HG03565 (cell line): ENCODE measurements at regions not wholly inside any gene's neighbourhood (a gene's known extent, or its start where the extent isn't known, plus 50 kb on each side); places are given as distances from the start of the nearest gene placed in this dataset.

Source experiments
- ATAC-seq: cut with Tn5 transposase; IDR thresholded peaks from one replicate; pipeline ENCODE4 v1.9.1; 2021; ENCODE audit warnings: mild to moderate bottlenecking, moderate library complexity; ENCODE audit not compliant: unreplicated experiment

DNA sequence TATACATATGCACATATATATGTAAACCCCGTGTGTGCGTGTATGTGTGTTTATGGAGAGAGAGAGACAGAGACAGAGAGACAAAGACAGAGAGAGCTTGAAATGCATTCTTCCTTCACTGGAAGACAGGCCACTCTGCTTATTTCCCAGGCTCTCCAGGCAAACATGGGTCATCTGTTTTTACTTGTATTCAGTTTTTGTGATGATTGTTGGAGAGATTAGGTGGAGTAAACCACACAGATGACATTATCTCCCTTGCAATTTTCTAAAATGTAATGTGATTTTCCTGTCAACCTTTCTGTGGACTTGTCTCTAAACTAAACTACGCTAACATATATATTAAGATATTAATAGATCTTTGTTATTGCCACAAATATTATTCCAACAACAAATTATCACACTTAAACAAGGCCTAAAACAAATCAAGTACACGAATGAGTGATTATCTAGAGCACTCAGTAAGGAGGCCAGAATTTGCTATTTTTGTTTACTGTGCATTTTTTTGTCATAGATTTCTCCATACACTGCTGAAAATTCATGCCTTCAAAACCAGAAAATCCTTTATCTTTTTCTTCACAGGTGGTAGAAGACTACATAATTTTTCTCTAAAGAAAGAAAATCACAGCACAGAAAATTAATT, 251.8 kb upstream of the SLIT2 start:
- no peak for ATAC-seq

DNA sequence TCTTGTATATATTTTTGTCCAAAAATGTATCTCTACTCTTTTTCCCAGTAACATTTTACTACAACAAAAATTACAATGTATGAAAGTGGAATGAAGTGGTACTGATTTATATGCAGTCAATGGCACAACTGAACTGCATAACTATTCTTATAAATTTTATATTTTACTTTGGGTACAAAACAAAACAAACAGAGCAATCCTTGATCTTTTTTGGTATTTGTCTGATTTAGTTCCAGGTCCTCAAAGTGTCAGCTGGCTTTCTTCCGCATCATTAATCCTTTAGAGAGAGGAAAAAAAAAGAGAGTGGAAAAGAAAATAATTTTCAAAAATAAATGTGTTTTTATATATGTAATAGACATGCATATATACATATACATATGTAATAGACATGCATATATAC, 252.4 kb upstream of the SLIT2 start:
- ATAC-seq = no peak

DNA sequence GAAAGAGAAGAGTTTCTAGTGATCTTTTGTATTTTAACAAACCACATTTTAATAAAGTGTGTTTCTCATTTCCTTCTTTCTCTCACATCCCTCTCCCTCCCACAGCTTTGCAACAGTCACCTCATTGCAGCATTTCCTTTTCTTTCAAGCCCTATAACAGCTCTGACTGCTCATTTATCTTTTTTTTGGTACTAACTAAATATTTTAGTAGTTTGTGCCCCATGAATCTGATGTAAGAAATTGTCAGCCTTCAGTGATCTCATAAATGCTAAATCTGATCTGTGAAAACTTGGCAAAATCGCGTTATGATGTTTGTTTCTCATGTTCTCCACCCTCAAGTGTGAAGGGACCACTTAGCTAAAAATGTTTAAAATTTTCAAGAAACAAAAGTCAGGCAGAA, 258.5 kb upstream of the SLIT2 start:
- no peak for ATAC-seq

DNA sequence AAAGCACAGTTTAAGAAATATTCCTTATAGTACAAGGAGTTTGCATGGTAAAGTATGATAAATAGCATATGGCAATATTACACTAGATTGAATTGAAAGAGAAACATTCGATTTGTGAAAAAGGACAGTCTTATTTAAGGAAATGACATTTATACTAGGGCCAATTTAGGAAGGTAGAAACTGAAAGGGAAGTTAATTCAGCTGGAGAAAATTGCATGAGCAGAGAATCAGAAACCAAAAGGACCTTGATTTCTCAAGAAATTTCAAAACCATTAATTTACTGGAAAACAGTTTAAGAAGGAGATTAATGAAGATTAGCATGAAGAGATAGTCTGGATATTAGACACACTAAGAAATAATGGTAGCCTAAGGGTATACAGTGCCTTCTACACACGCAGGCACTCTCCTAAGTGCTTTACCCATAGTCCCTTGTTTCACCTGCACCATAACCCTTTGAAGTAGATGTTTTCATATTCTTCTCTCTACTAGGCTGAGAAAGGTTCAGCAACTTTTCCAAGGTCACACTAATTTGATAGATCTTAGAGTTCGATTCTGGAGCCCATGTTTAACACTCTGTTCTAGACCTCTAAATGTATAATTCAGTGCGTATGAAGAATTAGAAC, 259.1 kb upstream of the SLIT2 start:
- ATAC-seq = no peak

DNA sequence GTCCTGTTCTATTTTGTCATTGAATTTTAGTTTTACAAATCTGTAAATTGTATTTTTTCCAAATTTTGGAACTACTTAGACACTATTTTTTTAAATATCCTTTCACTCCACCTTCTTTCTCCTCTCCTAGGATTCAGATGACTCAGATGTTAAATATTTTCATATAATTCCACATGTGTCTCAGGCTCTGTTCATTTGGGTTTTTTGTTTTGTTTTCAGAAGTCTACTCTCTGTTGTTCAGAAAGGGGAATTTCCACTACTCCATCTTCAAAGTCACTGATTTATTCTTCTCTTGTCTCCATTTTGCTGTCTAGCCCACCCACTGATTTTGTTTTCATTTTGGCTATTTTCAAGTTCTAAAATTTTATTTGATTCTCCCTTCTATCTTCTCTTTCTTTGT, 264.0 kb upstream of the SLIT2 start:
- no peak for ATAC-seq

DNA sequence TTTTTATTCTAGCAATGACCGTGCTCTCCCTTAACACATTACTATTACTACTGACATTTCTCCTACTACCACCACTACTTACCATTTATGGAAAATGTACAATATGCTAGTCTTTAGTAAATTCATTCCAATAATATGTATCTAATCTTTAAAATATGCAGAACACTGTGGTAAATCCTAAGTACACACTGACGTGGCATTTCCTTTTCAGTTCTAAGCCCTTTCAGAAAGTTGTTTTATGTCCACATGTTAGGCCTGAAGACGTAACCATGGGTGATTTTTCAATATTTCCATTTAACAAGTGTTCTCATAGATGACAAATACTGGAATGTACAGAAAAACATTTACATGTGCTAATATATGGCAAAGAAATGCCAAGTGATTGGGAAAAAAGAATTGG, 268.6 kb upstream of the SLIT2 start:
- ATAC-seq = no peak

DNA sequence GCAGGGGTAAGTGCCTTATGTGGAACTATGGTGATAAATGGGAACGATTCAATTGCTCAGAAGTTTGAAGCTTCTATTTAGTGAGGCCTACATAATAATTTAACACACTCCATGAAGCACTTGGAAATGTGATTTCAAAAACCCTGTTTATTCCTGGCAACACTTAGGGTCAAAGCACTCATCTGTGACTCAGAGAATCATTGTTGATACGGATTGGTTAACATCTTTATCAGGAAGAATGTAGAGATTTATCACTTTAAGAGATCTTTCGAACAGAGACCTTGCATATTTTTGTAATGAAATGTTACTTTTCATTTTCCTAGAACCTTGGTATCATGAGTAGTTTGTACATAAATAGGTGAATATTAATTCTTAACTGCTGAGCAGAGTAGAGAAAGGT, 269.1 kb upstream of the SLIT2 start:
- ATAC-seq = no peak

DNA sequence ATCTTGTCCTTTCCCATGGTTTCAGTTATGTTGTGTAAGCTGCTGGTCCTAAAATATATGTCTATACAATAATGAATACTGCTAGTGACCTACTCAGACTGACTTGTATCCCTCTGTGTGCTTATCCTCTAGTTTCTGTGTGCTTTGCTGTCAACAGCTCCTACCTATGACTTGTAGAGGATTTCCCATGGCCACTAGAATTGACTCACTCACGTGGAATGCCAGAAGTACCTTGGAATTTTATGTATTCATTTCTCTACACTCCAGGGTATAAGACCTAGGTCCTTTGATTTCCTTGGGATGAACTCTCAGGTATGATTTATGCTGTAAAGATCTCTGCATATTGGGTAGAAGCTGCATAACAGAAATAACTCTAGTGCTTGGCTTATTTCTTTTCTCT, 279.9 kb upstream of the SLIT2 start:
- no peak for ATAC-seq

DNA sequence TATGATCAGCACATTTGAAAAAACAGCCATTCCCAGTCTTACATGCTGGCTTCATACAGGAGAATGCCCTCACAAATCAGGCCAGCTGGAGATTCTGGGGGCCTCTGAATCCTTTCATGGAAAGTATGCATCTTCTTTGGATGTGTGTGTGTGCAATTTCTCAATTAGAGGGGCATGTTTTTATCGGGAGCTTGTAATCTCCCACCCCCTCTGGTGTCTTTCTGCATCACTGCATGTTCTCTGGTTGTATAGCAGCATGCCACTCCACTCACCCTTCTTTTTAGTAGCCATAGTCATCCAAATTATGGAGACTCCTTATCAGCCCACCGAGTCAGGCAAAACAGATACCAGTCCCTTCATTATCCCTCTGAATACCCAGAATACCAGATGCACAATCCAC, 282.2 kb upstream of the SLIT2 start:
- no peak for ATAC-seq

DNA sequence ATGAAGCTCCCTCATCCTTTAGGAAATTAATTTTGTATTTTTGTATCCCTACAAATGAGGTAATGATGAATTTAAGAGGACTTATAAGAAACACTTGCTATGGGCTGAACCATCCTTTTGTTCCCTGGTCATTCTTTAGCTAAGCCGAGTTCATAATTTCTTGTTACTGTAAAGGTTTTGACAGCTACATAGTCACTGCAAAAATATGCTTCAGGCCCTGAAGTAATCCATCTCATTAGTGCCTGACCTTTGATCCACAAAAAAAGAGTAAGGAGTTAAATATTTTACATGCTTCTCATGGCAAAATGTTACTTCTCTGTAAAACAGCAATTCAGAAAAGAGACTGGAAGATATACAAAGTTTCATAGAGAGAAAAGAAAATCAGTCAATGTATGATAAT, 290.6 kb upstream of the SLIT2 start:
- ATAC-seq = no peak

DNA sequence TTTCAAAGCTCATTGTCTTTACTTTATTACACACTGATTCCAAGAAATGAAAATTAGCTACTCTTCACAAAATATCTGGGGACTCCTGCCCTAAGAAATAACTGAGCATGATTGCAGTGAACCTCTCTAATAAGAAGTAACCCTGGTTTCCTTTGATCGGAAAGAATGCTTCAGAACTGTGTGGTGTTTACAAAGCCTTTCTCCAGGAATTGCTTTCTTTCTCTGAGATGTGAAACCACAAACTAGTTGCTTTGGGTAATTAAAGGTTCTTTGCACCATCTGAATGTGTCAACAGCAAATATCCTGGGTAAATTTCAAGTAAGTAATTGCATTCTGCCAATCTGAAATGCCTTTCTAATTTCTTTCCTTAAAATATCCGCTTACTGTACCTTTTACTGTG, 292.9 kb upstream of the SLIT2 start:
- no peak for ATAC-seq

DNA sequence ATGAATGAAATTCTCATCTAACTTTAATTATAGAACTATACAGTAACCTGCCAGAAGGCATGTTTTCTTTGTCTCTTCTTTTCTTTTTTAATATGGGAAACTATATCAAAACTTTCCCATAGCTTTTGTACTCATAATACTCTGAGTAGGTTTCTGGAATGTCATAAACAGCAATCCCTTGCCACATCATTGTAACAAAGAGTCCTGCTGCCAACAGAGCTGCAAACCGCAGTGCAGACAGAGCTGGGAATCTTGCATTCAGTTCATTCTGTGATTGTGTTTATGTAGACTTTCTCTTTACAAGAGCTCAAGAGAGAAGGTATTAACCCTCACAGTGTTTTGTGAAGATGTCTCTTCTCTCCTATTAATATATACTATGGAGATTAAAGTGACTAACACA, 304.4 kb upstream of the SLIT2 start:
- no peak for ATAC-seq

DNA sequence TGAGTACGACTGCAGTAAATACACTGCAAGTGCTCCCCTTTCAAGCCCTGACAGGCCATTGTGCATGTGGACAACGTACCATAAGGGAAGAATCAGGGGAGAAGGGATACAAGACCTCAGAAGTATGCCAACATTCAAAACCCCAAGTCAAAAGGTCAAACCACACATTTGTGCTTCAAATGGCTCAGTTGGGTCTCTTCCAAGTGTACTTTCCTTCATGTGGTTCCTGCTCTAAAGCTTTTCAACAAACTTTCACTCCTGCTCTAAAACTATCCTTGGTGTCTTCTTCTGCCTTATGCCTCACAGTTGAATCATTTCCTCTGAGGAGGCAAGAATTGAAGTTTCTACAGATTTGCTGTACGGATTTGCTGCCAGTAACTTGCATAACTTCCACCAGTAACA, 305.7 kb upstream of the SLIT2 start:
- ATAC-seq = no peak

DNA sequence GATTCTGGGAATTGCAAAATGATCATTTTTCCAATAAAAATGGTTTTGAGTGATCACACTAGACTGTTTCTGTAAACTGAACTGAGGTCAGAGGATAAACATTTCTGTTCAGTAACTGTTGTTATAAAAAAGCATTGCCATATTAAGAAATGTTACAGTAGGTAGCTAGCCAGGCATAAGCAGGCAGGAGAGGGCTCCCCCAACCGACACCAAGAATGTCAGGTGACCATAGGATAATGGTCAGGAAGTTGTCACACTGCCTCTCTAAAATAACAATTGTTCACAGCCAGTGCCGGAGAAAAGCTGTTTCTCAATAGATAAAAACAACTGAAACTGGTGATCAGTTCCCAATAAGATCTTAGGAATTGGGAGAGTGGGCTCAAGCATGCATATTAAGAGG, 306.2 kb upstream of the SLIT2 start:
- ATAC-seq = no peak

DNA sequence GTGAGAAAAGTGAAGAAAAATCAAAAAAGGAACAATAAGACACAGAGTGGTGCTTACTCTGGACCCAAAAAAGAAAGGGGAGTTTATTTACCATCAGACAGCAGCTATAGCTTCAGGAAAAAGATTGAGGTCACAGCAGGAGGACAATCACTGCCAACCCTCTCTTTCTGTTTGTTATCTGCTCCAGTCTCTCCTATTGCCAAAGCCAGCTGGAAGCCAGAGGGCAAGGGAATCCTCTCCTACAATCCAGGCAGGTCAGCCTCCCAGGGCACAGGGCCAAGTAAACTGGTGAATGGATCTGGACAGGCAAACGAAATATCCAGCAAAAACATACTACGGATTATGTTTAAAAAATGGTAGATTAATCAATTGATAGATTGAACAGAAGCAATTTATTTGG, 306.9 kb upstream of the SLIT2 start:
- no peak for ATAC-seq

DNA sequence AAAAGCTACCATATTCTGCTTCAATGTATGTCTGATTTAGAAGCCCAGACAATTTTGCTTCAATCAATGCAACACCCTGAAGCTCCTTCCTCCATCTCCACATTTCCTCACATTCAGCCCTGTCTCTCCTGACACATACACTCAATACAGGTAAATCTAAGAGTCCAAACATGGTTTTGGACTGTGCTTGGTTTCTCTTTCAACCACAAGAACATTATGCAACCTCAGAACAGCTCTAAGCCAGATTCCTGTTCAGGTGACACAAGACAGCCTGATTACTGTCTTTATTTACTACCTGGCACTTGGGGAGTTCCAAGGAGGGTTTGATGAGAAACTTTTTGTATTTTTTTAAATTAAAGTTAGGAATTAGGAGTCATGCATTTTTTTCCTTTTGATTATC, 307.5 kb upstream of the SLIT2 start:
- no peak for ATAC-seq

DNA sequence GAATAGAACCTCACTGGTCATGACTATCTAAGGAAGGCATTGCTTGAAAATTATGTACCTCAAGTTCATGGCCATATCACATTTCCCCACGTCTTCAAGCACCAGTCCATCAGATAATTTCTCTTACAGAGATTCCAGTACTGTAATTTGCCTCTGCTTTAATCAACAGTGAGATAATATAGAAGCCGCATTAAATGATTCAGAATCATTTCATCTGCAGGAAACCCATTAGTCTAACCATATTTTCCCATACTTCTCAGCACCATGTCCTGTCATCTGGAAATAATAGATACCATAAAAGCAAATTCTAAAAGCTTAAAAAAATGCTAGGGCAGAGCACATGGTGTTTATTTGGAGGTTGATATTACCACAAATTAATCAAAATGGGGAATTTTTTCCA, 310.3 kb upstream of the SLIT2 start:
- ATAC-seq = no peak

DNA sequence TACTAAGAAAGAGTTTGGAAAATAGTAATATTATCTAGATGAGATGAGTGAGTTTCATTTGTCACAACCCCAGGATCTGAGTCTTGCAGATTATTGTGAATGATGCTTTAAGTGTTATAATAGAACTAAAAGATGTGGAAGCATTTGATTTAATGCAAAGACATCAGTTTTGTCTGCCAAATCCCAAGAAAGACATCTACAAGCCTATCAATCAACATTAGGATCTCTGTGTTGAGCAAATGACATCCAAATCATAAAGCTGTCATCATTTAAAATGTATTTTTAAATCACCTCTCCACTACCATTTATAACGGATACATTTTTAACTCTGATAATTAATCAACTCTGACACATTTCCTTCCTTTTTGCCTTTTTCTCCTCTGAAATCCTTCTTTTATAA, 310.8 kb upstream of the SLIT2 start:
- ATAC-seq = no peak

DNA sequence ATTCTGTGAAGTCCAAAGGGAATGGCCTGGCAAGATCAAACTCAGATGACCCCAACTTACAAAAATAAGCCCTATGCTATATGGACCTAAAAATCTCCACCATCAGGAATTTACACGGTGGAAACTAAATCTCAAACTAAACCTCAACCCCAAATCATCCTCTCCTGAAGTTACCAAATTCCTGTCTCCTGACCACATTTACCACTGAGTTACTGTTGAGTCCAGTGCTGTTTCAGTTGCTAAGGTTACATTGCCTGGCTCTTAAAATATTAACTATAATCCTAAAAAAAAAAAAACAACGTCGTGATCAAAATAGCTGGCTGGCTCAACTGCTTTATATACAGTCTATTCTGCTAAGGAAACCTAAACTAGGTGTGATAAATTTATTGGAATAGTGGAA, 315.2 kb upstream of the SLIT2 start:
- no peak for ATAC-seq

DNA sequence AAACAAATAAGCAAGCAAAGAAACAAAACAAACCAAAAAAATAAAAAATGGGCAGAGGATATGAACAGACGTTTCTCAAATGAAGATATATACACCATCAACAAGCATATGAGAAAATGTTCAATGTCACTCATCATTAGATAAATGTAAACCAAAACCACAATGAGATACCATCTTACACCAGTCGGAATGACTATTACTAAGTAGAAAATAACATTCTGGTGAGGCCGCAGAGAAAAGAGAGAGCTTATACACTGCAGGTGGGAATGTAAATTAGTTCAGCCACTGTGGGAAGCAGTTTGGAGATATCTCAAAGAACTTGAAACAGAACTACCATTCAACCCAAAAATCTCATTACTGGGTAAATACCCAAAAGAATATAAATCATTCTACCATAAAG, 321.0 kb upstream of the SLIT2 start:
- no peak for ATAC-seq

DNA sequence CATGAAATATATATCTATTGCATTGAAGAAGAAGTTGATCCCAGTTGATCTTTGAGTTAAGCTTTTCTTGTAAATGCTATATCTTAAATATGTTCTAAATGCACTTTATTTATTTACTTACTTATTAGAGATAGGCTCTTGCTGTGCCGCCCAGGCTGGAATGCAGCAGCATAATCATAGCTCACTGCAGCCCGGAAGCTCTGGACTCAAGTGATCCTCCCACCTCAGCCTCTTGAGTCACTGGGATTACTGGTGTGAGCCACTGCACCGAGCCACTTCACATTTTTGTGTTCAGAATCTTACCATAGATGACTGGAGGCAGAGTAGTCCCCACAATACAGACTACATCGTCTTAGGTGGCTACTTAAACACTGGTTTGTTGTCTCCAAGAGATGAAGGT, 324.3 kb upstream of the SLIT2 start:
- ATAC-seq = no peak

DNA sequence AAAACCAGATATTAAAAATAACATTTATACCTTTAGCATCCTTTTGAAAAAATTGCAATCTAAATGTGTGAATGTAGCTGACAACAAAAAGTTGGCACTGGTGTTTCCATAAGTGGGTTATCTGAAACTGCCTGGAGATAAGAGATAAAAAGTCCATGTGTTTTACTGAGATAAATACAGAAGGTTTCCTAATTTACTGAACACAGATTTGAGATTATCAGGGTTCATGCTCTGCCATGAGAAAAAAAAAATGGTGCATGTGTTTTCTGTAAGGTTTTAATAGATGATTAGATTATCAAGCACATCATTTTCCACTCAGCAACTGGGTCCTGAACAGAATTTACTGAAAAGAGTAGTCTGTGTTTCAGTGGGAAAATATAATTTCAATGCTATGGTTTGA, 326.2 kb upstream of the SLIT2 start:
- no peak for ATAC-seq

DNA sequence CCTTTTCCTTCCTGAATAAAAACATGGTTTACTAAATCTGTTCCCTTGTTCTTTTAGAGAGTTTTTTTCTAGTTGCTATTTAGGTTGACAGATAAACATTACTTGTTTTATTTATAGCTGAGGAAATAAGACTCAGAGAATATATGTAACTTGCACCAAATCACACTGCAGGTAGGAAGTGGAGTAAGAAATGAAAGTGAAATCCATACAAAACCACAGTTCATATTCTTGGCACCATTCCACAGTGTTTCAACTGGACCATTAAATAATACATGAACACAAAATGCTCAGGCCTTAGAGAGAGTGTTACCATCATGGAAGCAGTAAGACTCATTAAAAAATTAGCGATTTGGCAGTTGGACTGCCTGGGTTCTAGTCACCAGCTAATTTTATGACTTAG, 326.9 kb upstream of the SLIT2 start:
- no peak for ATAC-seq
